ENCODE measurements at regions not wholly inside any gene's neighbourhood (a gene's known extent, or its start where the extent isn't known, plus 50 kb on each side); places are given as distances from the start of the nearest gene placed in this dataset.
"Not testable (repeated sequence)": the region's sequence is repeated elsewhere in the genome, so short reads cannot be mapped to it uniquely, and the experiment has no call there.

DNA sequence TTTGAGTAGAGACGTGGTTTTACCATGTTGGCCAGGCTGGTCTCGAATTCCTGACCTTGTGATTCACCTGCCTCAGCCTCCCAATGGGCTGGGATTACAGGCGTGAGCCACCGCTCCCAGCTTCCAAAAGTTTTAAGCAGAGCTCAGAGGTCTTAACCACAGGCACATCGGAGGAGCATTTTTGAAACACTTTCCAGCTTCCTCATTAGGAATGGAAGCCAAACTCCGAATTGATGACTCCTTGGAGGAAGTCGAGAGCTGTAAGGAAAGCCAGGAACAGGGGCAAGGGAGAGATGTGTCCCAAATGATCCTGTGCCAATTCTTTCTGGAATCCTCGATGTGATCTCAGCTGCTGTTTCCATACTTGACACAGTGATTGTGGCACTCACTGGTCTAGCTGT, 56.2 kb upstream of the CCZ1B start:
- not testable (repeated sequence) for H3K36me3 ChIP-seq (ENCODE audit: control insufficient read depth, insufficient read depth, low read length); H3K27ac ChIP-seq (ENCODE audit: low read depth, low read length, severe bottlenecking); H3K9me3 ChIP-seq (ENCODE audit: control insufficient read depth, low read length); H3K4me1 ChIP-seq (ENCODE audit: control insufficient read depth, insufficient read depth, low read length, poor library complexity, severe bottlenecking); H3K4me3 ChIP-seq (ENCODE audit: extremely low read depth, insufficient read depth, low read length, poor library complexity, severe bottlenecking)
- 85 to 91% methylated on average over 8 of the region's 8 CpGs for WGBS, 2 experiments (ENCODE audit: insufficient coverage in 2 of 2)

DNA sequence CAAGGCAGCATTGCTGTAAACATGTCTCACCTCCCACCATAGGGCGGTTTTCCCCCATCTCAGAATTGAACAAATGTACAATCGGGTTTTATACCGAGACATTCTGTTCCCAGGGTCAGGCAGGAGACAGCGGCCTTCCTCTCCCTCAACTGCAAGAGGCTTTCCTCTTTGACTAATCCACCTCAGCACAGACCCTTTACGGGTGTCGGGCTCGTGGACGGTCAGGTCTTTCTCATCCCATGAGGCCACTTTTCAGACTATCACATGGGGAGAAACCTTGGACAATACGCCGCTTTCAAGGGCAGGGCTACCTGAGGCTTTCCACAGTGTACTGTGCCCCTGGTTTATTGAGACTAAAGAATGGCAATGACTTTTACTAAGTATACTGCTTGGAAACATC, 57.7 kb upstream of the CCZ1B start:
- H3K27ac ChIP-seq (ENCODE audit: low read depth, low read length, severe bottlenecking); H3K9me3 ChIP-seq (ENCODE audit: control insufficient read depth, low read length); H3K4me1 ChIP-seq (ENCODE audit: control insufficient read depth, insufficient read depth, low read length, poor library complexity, severe bottlenecking); H3K36me3 ChIP-seq (ENCODE audit: control insufficient read depth, insufficient read depth, low read length); H3K4me3 ChIP-seq (ENCODE audit: extremely low read depth, insufficient read depth, low read length, poor library complexity, severe bottlenecking): not testable (repeated sequence)
- 85 to 98% methylated on average over 10 of the region's 10 CpGs for WGBS, 2 experiments (ENCODE audit: insufficient coverage in 2 of 2)

DNA sequence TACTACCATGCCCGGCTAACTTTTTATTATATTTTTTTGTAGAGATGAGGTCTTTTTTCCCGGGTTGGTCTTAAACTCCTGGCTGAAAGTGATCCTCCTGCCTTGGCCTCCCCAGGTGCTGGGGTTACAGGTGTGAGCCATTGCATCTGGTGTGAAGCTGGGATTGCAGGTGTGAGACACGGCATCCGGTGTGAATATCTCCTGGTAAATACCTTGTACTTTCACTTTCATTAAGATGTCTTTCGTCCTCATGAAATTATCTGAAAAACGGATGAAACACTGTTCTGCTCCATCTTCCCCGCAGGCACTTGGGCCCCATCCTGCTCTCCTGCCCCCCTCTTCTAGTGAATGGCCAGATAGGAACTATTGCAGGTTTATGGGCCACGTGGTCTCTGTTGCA, 60.1 kb upstream of the CCZ1B start:
- Histone ChIP-seq H3K9me3 (ENCODE audit: control insufficient read depth, low read length) (no peaks in the 10 kb centered on the region), H3K36me3 (ENCODE audit: control insufficient read depth, insufficient read depth, low read length) (no peaks in the 10 kb centered on the region), H3K4me1 (ENCODE audit: control insufficient read depth, insufficient read depth, low read length, poor library complexity, severe bottlenecking) (no peaks in the 10 kb centered on the region), H3K4me3 (ENCODE audit: extremely low read depth, insufficient read depth, low read length, poor library complexity, severe bottlenecking) (no peak overlapping the region), H3K27ac (ENCODE audit: low read depth, low read length, severe bottlenecking) (no peak overlapping the region)
- WGBS, 2 experiments (ENCODE audit: insufficient coverage in 2 of 2) = 77 to 97% methylated on average over 4 of the region's 8 CpGs

DNA sequence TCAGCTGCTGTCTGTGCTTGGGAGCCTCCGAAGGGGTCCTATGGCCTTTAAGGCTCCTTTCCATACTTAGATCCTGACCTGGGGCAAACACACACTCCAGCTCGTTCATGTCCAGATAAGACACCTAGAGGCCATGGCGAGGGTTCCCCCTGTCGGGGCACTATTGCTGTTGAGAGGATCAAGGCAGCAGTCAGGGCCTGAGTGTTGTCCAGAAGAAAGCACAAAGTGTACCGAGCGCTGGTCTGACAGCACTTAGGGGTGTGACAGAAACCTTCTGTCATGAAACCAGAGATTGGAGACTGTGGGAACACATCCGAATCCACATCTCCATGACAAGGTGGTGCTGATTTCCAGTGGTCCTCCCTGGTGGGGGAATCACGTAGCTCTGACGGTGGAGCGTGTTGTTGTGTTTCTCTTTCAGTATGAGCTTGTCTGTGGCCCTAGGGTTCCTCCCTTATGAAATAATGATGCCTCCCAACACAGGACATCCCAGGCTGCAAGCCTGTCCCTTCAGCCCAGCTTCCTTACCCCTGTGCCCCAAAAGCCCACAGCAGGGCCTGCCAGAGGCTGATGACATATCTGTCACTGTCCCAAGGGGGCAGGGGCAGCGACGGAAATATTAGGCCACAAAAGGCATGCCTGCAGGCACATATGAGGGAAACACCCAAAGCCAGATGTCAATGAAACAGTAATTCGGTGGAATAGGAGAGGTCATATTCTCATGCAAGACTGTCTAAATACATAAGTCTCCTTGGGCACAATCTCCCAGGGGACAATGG, 62.4 kb upstream of the CCZ1B start:
- not testable (repeated sequence) for H3K36me3 ChIP-seq (ENCODE audit: control insufficient read depth, insufficient read depth, low read length); H3K4me3 ChIP-seq (ENCODE audit: extremely low read depth, insufficient read depth, low read length, poor library complexity, severe bottlenecking); H3K4me1 ChIP-seq (ENCODE audit: control insufficient read depth, insufficient read depth, low read length, poor library complexity, severe bottlenecking); H3K9me3 ChIP-seq (ENCODE audit: control insufficient read depth, low read length); H3K27ac ChIP-seq (ENCODE audit: low read depth, low read length, severe bottlenecking)
- 87 to 93% methylated on average over 8 to 11 of the region's 13 CpGs for WGBS, 2 experiments (ENCODE audit: insufficient coverage in 2 of 2)

DNA sequence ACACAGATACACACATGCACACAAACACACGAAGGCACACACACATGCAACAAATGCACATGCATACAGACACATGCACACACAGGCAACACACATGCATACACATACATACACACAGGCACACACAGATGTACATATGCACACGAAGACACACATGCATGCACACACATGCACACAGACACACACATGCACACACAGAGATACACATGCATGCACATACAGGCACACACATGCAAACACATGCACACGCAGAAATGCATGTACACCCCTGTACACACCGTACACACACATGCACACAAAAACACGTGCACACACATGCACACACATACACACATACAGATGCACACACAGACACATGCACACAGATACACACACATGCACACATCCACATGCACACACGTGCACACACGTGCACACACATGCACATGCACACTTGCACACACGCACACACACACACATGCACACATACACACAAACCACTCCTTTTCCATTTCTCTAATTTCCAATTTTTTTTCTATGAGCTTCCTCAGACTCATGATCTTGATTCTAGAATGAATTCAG, 63.3 kb upstream of the CCZ1B start:
- H3K4me3 ChIP-seq (ENCODE audit: extremely low read depth, insufficient read depth, low read length, poor library complexity, severe bottlenecking) = no peak overlapping the region
- no peaks in the 10 kb centered on the region for H3K36me3 ChIP-seq (ENCODE audit: control insufficient read depth, insufficient read depth, low read length)
- WGBS, 2 experiments (ENCODE audit: insufficient coverage in 2 of 2) = 76 to 80% methylated on average over 5 to 8 of the region's 8 CpGs
- no peaks in the 10 kb centered on the region for H3K9me3 ChIP-seq (ENCODE audit: control insufficient read depth, low read length)
- H3K27ac ChIP-seq (ENCODE audit: low read depth, low read length, severe bottlenecking) = no peak overlapping the region
- no peaks in the 10 kb centered on the region for H3K4me1 ChIP-seq (ENCODE audit: control insufficient read depth, insufficient read depth, low read length, poor library complexity, severe bottlenecking)

DNA sequence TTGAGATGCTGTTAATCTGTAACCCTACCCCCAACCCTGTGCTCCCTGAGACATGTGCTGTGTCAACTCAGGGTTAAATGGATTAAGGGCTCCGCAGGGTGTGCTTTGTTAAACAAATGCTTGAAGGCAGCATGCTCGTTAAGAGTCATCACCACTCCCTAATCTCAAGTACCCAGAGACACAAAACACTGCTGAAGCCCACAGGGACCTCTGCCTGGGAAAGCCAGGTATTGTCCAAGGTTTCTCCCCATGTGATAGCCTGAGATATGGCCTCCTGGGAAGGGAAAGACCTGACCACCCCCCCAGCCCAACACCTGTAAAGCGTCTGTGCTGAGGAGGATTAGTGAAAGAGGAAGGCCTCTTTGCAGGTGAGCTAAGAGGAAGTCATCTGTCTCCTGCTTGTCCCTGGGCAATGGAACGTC, 76.0 kb upstream of the CCZ1B start:
- H3K36me3 ChIP-seq (ENCODE audit: control insufficient read depth, insufficient read depth, low read length); H3K27ac ChIP-seq (ENCODE audit: low read depth, low read length, severe bottlenecking); H3K9me3 ChIP-seq (ENCODE audit: control insufficient read depth, low read length); H3K4me3 ChIP-seq (ENCODE audit: extremely low read depth, insufficient read depth, low read length, poor library complexity, severe bottlenecking); H3K4me1 ChIP-seq (ENCODE audit: control insufficient read depth, insufficient read depth, low read length, poor library complexity, severe bottlenecking): not testable (repeated sequence)
- no CpG with 5 or more reads among the region's 4 CpGs for WGBS, 2 experiments (ENCODE audit: insufficient coverage in 2 of 2)

DNA sequence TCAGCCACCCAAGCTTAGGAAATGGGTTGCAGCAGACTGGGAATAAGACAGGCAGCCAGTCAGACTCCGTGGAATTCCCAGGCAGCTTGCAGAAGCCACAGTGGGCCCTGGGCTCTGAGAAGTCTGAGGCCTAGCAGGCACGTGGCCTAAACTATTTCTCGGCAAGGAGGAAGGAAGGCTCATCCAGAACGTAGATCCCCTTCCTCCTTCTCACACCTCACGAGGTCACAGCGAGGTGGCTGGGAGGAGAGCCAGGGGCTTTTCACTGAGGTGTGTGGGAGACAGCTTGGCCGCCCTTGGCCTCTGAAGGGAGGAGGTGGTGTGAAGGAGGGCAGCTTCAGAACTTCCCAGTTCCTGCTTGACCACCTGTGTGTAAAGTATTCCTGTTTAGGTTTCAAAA, 77.2 kb upstream of the CCZ1B start:
- not testable (repeated sequence) for H3K36me3 ChIP-seq (ENCODE audit: control insufficient read depth, insufficient read depth, low read length); H3K4me3 ChIP-seq (ENCODE audit: extremely low read depth, insufficient read depth, low read length, poor library complexity, severe bottlenecking); H3K9me3 ChIP-seq (ENCODE audit: control insufficient read depth, low read length); H3K4me1 ChIP-seq (ENCODE audit: control insufficient read depth, insufficient read depth, low read length, poor library complexity, severe bottlenecking); H3K27ac ChIP-seq (ENCODE audit: low read depth, low read length, severe bottlenecking)
- WGBS, 2 experiments (ENCODE audit: insufficient coverage in 2 of 2) = 90 to 93% methylated on average over 1 to 2 of the region's 7 CpGs

DNA sequence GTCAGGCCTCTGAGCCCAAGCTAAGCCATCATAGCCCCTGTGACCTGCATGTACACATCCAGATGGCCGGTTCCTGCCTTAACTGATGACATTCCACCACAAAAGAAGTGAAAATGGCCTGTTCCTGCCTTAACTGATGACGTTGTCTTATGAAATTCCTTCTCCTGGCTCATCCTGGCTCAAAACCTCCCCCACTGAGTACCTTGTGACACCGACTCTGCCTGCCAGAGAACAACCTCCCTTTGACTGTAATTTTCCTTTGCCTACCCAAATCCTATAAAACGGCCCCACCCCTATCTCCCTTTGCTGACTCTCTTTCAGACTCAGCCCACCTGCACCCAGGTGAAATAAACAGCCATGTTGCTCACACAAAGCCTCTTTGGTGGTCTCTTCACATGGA, 77.7 kb upstream of the CCZ1B start:
- H3K9me3 ChIP-seq (ENCODE audit: control insufficient read depth, low read length); H3K27ac ChIP-seq (ENCODE audit: low read depth, low read length, severe bottlenecking); H3K4me3 ChIP-seq (ENCODE audit: extremely low read depth, insufficient read depth, low read length, poor library complexity, severe bottlenecking); H3K4me1 ChIP-seq (ENCODE audit: control insufficient read depth, insufficient read depth, low read length, poor library complexity, severe bottlenecking); H3K36me3 ChIP-seq (ENCODE audit: control insufficient read depth, insufficient read depth, low read length): not testable (repeated sequence)
- WGBS, 2 experiments (ENCODE audit: insufficient coverage in 2 of 2) = 25 to 52% methylated on average over 1 to 3 of the region's 4 CpGs

DNA sequence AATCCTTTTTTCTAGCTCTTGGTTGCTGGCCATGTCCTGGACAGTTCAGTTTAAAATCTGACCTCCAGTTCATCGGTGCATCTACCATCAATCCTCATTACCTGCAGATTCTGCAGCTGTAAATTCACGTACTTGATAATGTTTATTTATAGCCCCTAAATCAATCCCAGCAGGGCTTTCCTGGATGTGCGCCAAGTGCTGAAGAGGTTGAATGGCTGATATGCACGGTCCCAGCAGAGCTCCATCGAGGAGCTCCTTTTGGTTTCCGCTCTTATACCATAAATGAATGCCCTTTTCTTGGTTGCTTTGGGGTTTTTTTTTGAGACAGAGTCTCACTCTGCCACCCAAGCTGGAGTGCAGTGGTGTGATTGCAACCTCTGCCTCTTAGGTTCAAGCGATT, 91.2 kb upstream of the CCZ1B start:
- no peaks in the 10 kb centered on the region for H3K9me3 ChIP-seq (ENCODE audit: control insufficient read depth, low read length)
- H3K4me1 ChIP-seq (ENCODE audit: control insufficient read depth, insufficient read depth, low read length, poor library complexity, severe bottlenecking) = no peaks in the 10 kb centered on the region
- 89 to 100% methylated on average over 4 to 5 of the region's 7 CpGs for WGBS, 2 experiments (ENCODE audit: insufficient coverage in 2 of 2)
- no peak overlapping the region for H3K4me3 ChIP-seq (ENCODE audit: extremely low read depth, insufficient read depth, low read length, poor library complexity, severe bottlenecking)
- H3K27ac ChIP-seq (ENCODE audit: low read depth, low read length, severe bottlenecking) = no peak overlapping the region
- no peaks in the 10 kb centered on the region for H3K36me3 ChIP-seq (ENCODE audit: control insufficient read depth, insufficient read depth, low read length)

DNA sequence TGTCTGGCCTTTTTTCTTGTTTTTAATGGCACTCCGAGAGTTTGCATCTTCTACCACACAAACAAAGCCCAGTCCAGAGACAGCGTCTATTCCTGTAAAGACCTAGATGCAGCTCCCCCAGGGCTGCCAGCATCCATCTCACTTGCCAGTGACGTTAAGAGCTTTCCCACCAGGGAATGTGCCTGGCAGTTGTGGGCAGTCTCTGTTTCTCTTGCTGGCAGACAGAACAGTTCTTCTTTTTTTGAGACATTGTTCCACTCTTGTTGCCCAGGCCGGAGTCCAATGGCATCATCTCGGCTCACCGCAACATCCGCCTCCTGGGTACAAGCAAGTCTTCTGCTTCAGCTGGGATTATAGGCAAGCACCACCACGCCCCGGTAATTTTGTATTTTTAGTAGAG, 93.1 kb upstream of the CCZ1B start:
- not testable (repeated sequence) for H3K27ac ChIP-seq (ENCODE audit: low read depth, low read length, severe bottlenecking); H3K4me3 ChIP-seq (ENCODE audit: extremely low read depth, insufficient read depth, low read length, poor library complexity, severe bottlenecking); H3K4me1 ChIP-seq (ENCODE audit: control insufficient read depth, insufficient read depth, low read length, poor library complexity, severe bottlenecking); H3K9me3 ChIP-seq (ENCODE audit: control insufficient read depth, low read length); H3K36me3 ChIP-seq (ENCODE audit: control insufficient read depth, insufficient read depth, low read length)
- 92 to 97% methylated on average over 4 to 5 of the region's 9 CpGs for WGBS, 2 experiments (ENCODE audit: insufficient coverage in 2 of 2)

DNA sequence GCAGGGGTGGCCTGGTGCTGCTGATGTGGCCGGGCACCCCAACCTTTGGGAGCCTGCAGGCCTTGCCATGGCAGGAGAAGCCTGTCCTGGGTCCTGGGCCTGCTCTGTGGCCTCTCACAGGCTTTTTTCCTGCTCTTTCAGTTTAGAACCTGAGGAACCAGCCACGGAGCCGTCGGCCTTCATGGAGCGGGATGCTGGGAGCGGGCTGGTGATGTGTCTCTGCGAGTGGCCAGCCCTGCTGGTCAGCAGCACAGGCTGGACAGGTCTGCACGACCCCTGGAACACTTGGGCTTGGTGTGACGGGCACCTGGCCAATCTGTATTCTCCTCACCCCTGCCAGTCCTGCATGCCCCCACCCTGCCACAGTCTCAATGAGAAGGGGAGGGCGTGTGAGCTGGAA, 98.4 kb upstream of the CCZ1B start:
- not testable (repeated sequence) for H3K9me3 ChIP-seq (ENCODE audit: control insufficient read depth, low read length); H3K4me1 ChIP-seq (ENCODE audit: control insufficient read depth, insufficient read depth, low read length, poor library complexity, severe bottlenecking); H3K36me3 ChIP-seq (ENCODE audit: control insufficient read depth, insufficient read depth, low read length); H3K27ac ChIP-seq (ENCODE audit: low read depth, low read length, severe bottlenecking); H3K4me3 ChIP-seq (ENCODE audit: extremely low read depth, insufficient read depth, low read length, poor library complexity, severe bottlenecking)
- WGBS, 2 experiments (ENCODE audit: insufficient coverage in 2 of 2) = 96% methylated on average over 7 of the region's 10 CpGs
